ENCODE measurements at regions not wholly inside any gene's neighbourhood (a gene's known extent, or its start where the extent isn't known, plus 50 kb on each side); places are given as distances from the start of the nearest gene placed in this dataset.
"Not testable (repeated sequence)": the region's sequence is repeated elsewhere in the genome, so short reads cannot be mapped to it uniquely, and the experiment has no call there.

GRCh38 chr11:81802591-81802990, 931.1 kb downstream of the FAM181B start:
- Mint-ChIP-seq H3K27ac (ENCODE audit: unreplicated experiment) (no peak overlapping the region), H3K9me3 (ENCODE audit: unreplicated experiment) (no peaks in the 10 kb centered on the region), H3K27me3 (ENCODE audit: unreplicated experiment) (no peaks in the 10 kb centered on the region), H3K36me3 (ENCODE audit: low read depth, unreplicated experiment) (no peaks in the 10 kb centered on the region), H3K4me3 (ENCODE audit: unreplicated experiment) (no peak overlapping the region), H3K4me1 (ENCODE audit: unreplicated experiment) (no peaks in the 10 kb centered on the region)
- no peak for DNase-seq (ENCODE audit: low spot score)
- no peak for TF ChIP-seq CTCF (IDR thresholded peaks at IDR 0.05; ENCODE audit: unreplicated experiment)

- Mint-ChIP-seq H3K4me3 (ENCODE audit: unreplicated experiment) (no peak overlapping the region), H3K27me3 (ENCODE audit: unreplicated experiment) (no peaks in the 10 kb centered on the region), H3K36me3 (ENCODE audit: low read depth, unreplicated experiment) (no peaks in the 10 kb centered on the region), H3K4me1 (ENCODE audit: unreplicated experiment) (no peaks in the 10 kb centered on the region), H3K27ac (ENCODE audit: unreplicated experiment) (no peak overlapping the region), H3K9me3 (ENCODE audit: unreplicated experiment) (no peaks in the 10 kb centered on the region)
- TF ChIP-seq CTCF (IDR thresholded peaks at IDR 0.05; ENCODE audit: unreplicated experiment), result no peak
- DNase-seq (ENCODE audit: low spot score), result no peak
Measured at GRCh38 chr11:81792416-81792815, 941.2 kb downstream of the FAM181B start.

GRCh38 chr11:81787584-81788049, 946.0 kb downstream of the FAM181B start:
- no peak for DNase-seq (ENCODE audit: low spot score)
- H3K27me3 Mint-ChIP-seq (ENCODE audit: unreplicated experiment), result no peaks in the 10 kb centered on the region
- H3K36me3 Mint-ChIP-seq (ENCODE audit: low read depth, unreplicated experiment), result no peaks in the 10 kb centered on the region
- H3K4me3 Mint-ChIP-seq (ENCODE audit: unreplicated experiment), result no peak overlapping the region
- H3K9me3 Mint-ChIP-seq (ENCODE audit: unreplicated experiment), result no peaks in the 10 kb centered on the region
- H3K27ac Mint-ChIP-seq (ENCODE audit: unreplicated experiment), result no peak overlapping the region
- H3K4me1 Mint-ChIP-seq (ENCODE audit: unreplicated experiment), result no peaks in the 10 kb centered on the region
- no peak for TF ChIP-seq CTCF (IDR thresholded peaks at IDR 0.05; ENCODE audit: unreplicated experiment)

- DNase-seq (ENCODE audit: low spot score), result no peak
- Mint-ChIP-seq H3K27ac (ENCODE audit: unreplicated experiment) (no peak overlapping the region), H3K36me3 (ENCODE audit: low read depth, unreplicated experiment) (no peaks in the 10 kb centered on the region), H3K27me3 (ENCODE audit: unreplicated experiment) (no peaks in the 10 kb centered on the region), H3K4me1 (ENCODE audit: unreplicated experiment) (no peaks in the 10 kb centered on the region), H3K9me3 (ENCODE audit: unreplicated experiment) (no peaks in the 10 kb centered on the region), H3K4me3 (ENCODE audit: unreplicated experiment) (no peak overlapping the region)
- no peak for TF ChIP-seq CTCF (IDR thresholded peaks at IDR 0.05; ENCODE audit: unreplicated experiment)
Measured at GRCh38 chr11:81772166-81772565, 961.5 kb downstream of the FAM181B start.

GRCh38 chr11:81769906-81770305, 963.8 kb downstream of the FAM181B start:
- H3K4me3 Mint-ChIP-seq (ENCODE audit: unreplicated experiment); H3K36me3 Mint-ChIP-seq (ENCODE audit: low read depth, unreplicated experiment); H3K9me3 Mint-ChIP-seq (ENCODE audit: unreplicated experiment); H3K27me3 Mint-ChIP-seq (ENCODE audit: unreplicated experiment); DNase-seq (ENCODE audit: low spot score); H3K4me1 Mint-ChIP-seq (ENCODE audit: unreplicated experiment); H3K27ac Mint-ChIP-seq (ENCODE audit: unreplicated experiment): not testable (repeated sequence)
